ENCODE measurements at regions not wholly inside any gene's neighbourhood (a gene's known extent, or its start where the extent isn't known, plus 50 kb on each side); places are given as distances from the start of the nearest gene placed in this dataset.
"Not testable (repeated sequence)": the region's sequence is repeated elsewhere in the genome, so short reads cannot be mapped to it uniquely, and the experiment has no call there.

DNA sequence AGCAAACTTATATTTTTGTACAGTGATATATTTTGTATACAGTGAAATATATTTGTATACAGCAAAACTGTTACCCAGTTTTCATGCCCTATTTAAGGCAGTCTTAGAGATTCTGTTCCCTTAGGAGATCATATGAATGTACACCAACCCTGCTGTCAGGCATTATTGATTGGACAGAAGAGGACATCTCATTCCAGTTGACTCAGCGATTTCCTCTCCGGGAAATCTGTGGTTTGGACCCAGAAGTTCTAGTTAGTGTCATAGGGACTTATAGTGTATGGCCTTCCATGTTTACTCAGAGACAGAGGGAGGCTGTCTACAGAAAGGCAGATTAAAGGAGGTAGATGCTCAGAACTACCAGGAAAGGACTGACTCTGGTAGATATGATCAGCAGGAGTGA is 318.8 kb upstream of the KCNMB2 start:
- TF ChIP-seq CTCF (IDR thresholded peaks at IDR 0.05), result no peak
- no peaks in the 10 kb centered on the region for H3K9me3 ChIP-seq
- H3K36me3 ChIP-seq, result no peaks in the 10 kb centered on the region
- no peaks in the 10 kb centered on the region for H3K27me3 ChIP-seq
- no peaks in the 10 kb centered on the region for H3K4me1 ChIP-seq (ENCODE audit: control insufficient read depth in 1 of 2, insufficient read depth in 1 of 2, low read depth in 1 of 2, low read length in 1 of 2)
- no peak overlapping the region for H3K27ac ChIP-seq
- H3K4me3 ChIP-seq (ENCODE audit: low read depth in 1 of 2, low read length in 1 of 2), result no peak overlapping the region

DNA sequence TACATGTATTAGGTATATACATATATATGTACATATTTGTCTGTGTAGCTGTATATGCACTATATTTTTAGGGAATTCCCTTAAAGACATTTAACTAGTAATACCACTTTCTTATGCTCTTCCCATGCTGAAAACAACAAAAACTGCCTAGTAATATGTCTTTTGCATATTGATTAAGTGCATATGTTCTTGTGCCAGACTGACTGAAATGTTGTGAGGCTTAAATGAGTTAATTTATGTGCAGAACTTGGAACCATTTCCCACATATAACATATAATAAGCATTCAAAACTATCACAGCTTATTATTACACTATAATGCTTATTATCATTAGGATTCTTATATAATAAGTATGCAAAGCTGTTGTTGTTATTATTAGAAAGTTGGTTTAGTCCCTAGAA is 318.0 kb upstream of the KCNMB2 start:
- Histone ChIP-seq H3K27ac (no peak overlapping the region), H3K27me3 (no peaks in the 10 kb centered on the region), H3K4me1 (ENCODE audit: control insufficient read depth in 1 of 2, insufficient read depth in 1 of 2, low read depth in 1 of 2, low read length in 1 of 2) (no peaks in the 10 kb centered on the region), H3K4me3 (ENCODE audit: low read depth in 1 of 2, low read length in 1 of 2) (no peak overlapping the region), H3K36me3 (no peaks in the 10 kb centered on the region), H3K9me3 (no peaks in the 10 kb centered on the region)
- TF ChIP-seq CTCF (IDR thresholded peaks at IDR 0.05), result no peak

DNA sequence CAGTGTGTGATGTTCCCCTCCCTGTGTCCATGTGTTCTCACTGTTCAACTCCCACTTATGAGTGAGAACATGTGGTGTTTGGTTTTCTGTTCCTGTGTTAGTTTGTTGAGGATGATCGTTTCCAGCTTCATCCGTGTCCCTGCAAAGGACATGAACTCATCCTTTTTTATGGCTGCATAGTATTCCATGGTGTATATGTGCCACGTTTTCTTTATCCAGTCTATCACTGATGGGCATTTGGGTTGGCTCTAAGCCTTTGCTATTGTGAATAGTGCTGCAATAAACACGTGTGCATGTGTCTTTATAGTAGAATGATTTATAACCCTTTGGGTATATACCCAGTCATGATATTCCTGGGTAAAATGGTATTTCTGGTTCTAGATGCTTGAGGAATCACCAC is 316.6 kb upstream of the KCNMB2 start:
- not testable (repeated sequence) for H3K4me1 ChIP-seq (ENCODE audit: control insufficient read depth in 1 of 2, insufficient read depth in 1 of 2, low read depth in 1 of 2, low read length in 1 of 2); H3K9me3 ChIP-seq; H3K27me3 ChIP-seq; H3K4me3 ChIP-seq (ENCODE audit: low read depth in 1 of 2, low read length in 1 of 2); H3K36me3 ChIP-seq; H3K27ac ChIP-seq

DNA sequence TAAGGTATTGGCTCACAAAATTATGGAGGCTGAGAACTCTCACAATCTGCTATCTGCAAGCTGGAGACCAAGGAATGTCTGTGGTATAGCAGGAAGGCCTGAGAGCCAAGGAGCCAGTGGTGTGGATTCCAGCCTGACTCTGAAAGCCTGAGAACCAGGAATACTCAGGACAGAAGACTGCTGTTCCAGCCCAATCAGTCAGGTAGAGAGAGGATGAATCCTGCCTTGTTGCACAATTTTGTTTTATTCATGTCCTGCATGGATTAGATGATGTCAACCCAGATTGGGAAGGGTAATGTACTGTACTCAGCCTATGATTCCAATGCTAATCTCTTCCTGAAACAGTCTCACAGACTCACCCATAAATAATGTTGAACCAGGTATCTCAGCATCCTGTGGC is 312.4 kb upstream of the KCNMB2 start:
- Histone ChIP-seq H3K27ac (no peak overlapping the region), H3K4me1 (ENCODE audit: control insufficient read depth in 1 of 2, insufficient read depth in 1 of 2, low read depth in 1 of 2, low read length in 1 of 2) (no peaks in the 10 kb centered on the region), H3K36me3 (no peaks in the 10 kb centered on the region), H3K9me3 (no peaks in the 10 kb centered on the region), H3K27me3 (no peaks in the 10 kb centered on the region), H3K4me3 (ENCODE audit: low read depth in 1 of 2, low read length in 1 of 2) (no peak overlapping the region)
- no peak for TF ChIP-seq CTCF (IDR thresholded peaks at IDR 0.05)

GRCh38 chr3:178226094-178226493 is 310.1 kb upstream of the KCNMB2 start:
- Histone ChIP-seq H3K4me3 (ENCODE audit: low read depth in 1 of 2, low read length in 1 of 2) (no peak overlapping the region), H3K4me1 (ENCODE audit: control insufficient read depth in 1 of 2, insufficient read depth in 1 of 2, low read depth in 1 of 2, low read length in 1 of 2) (no peaks in the 10 kb centered on the region), H3K27ac (no peak overlapping the region), H3K36me3 (no peaks in the 10 kb centered on the region), H3K27me3 (no peaks in the 10 kb centered on the region), H3K9me3 (no peaks in the 10 kb centered on the region)
- TF ChIP-seq CTCF (IDR thresholded peaks at IDR 0.05), result no peak

DNA sequence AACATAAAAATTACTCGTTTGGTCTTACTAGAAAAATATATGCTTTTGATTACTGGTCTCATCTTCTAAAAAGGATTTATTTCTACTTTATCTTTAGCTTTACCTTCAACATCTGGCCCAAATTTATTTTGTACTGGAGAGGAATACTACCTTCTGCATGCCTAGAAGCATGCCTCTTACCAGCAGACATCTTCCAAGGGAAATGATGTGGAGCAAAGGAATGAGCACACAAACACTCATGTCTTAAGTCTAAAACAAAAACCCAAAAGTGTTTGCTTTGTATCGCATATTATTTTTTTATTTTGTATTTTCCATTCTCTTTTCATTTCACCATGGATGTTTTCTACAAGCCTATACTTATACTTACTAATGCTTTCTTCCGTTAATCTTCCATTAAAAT is 304.6 kb upstream of the KCNMB2 start:
- Histone ChIP-seq H3K9me3 (no peaks in the 10 kb centered on the region), H3K36me3 (no peaks in the 10 kb centered on the region), H3K27ac (no peak overlapping the region), H3K4me1 (ENCODE audit: control insufficient read depth in 1 of 2, insufficient read depth in 1 of 2, low read depth in 1 of 2, low read length in 1 of 2) (no peaks in the 10 kb centered on the region), H3K27me3 (no peaks in the 10 kb centered on the region), H3K4me3 (ENCODE audit: low read depth in 1 of 2, low read length in 1 of 2) (no peak overlapping the region)
- TF ChIP-seq CTCF (IDR thresholded peaks at IDR 0.05), result no peak
